Heart left ventricle (tissue), 13 donors: ENCODE measurements at regions not wholly inside any gene's neighbourhood (a gene's known extent, or its start where the extent isn't known, plus 50 kb on each side); places are given as distances from the start of the nearest gene placed in this dataset.

ENCODE experiments used
- CTCF ChIP-seq, 12 donors: fragments of 200-600 bp; sonication (generic) in 4 of 12; IDR thresholded peaks; one replicate each; pipeline versions ENCODE4 v1.5.0 to v1.8.0; 2018 to 2022; ENCODE audit warnings: antibody characterized with exemption in 12 of 12, mild to moderate bottlenecking in 5 of 12
- POLR2A ChIP-seq, 2 donors: fragments of 450-650 bp; IDR thresholded peaks; one replicate each; pipeline ENCODE4 v1.6.1; 2017; ENCODE audit warnings: antibody characterized with exemption in 2 of 2, mild to moderate bottlenecking in 2 of 2, moderate library complexity in 2 of 2
- donor health status: ischemic (EF 13 %, LVEDD 7.1; RV severe dilation, severe dysfunction).
- donor health status: DM: no; HTN: yes; CAD: no.
- donor health status: DM: no; HTN: no; CAD: no.
- donor health status: ischemic (EF 25% LVEDD 6.9; RV normal size, moderate dysfunction).
- donor health status: ischemic (EF 25% LVEDD 5.7; RV mildly dilated, moderate dysfunction).
- donor health status: ischemic (EF 35%, LVEDD 5.7; RV mildly dilated, moderate dysfunction).
- donor health status: nonischemic (EF 11% LVEDD 7.7; RV severe dilation, severe dysfunction).
- donor health status: DM: yes; HTN: yes; CAD: no.
- donor health status: PGD.
- donor health status: ischemic (EF 29% LVEDD 5.4; RV normal size, mild dysfunction).
- donor health status: nonischemic (EF 23%, LVEDD 6.1; RV moderate dilation, normal function).

- TF ChIP-seq CTCF (IDR thresholded peaks at IDR 0.05) (no peak), POLR2A (IDR thresholded peaks at IDR 0.05) (no peak)
Observed at GRCh38 chr2:172232708-172233396, 130.2 kb upstream of the DLX2 start.
